ENCODE measurements at regions not wholly inside any gene's neighbourhood (a gene's known extent, or its start where the extent isn't known, plus 50 kb on each side); places are given as distances from the start of the nearest gene placed in this dataset.

GRCh38 chr2:37555457-37555856, 116.0 kb downstream of the CDC42EP3 start:
- no peak for DNase-seq (ENCODE audit: low spot score)
- H3K27ac ChIP-seq, result no peak overlapping the region

GRCh38 chr2:37556256-37556655, 115.2 kb downstream of the CDC42EP3 start:
- Histone ChIP-seq H3K27ac (no peak overlapping the region), H3K4me3 (no peak overlapping the region)
- DNase-seq (ENCODE audit: low spot score), result no peak
- no peak for TF ChIP-seq CTCF (IDR thresholded peaks at IDR 0.05)

More at GRCh38 chr2:37555457-37555856, 116.0 kb downstream of the CDC42EP3 start:
- no peak for TF ChIP-seq CTCF (IDR thresholded peaks at IDR 0.05)
- H3K4me3 ChIP-seq, result no peak overlapping the region

- H3K27ac ChIP-seq, result no peak overlapping the region
Measured at GRCh38 chr2:37558623-37559022, 112.8 kb downstream of the CDC42EP3 start.

GRCh38 chr2:37560241-37560848, 111.1 kb downstream of the CDC42EP3 start:
- H3K4me3 ChIP-seq, result no peak overlapping the region
- no peak for DNase-seq (ENCODE audit: low spot score)
- no peak overlapping the region for H3K27ac ChIP-seq
- no peak for TF ChIP-seq CTCF (IDR thresholded peaks at IDR 0.05)

More at GRCh38 chr2:37558623-37559022, 112.8 kb downstream of the CDC42EP3 start:
- H3K4me3 ChIP-seq, result no peak overlapping the region
- DNase-seq (ENCODE audit: low spot score), result no peak
- no peak for TF ChIP-seq CTCF (IDR thresholded peaks at IDR 0.05)

GRCh38 chr2:37560863-37561614, 110.4 kb downstream of the CDC42EP3 start:
- no peak for DNase-seq (ENCODE audit: low spot score)
- H3K27ac ChIP-seq, result no peak overlapping the region
- no peak for TF ChIP-seq CTCF (IDR thresholded peaks at IDR 0.05)
- no peak overlapping the region for H3K4me3 ChIP-seq

GRCh38 chr2:37561615-37562569, 109.5 kb downstream of the CDC42EP3 start:
- no peak for TF ChIP-seq CTCF (IDR thresholded peaks at IDR 0.05)
- Histone ChIP-seq H3K27ac (no peak overlapping the region), H3K4me3 (no peak overlapping the region)
- no peak for DNase-seq (ENCODE audit: low spot score)
